ACC112 (cell line): ENCODE measurements at regions not wholly inside any gene's neighbourhood (a gene's known extent, or its start where the extent isn't known, plus 50 kb on each side); places are given as distances from the start of the nearest gene placed in this dataset.

ENCODE experiments used
- H2AFZ ChIP-seq: fragments of 200-600 bp; sonication (generic); one replicate; pipeline ENCODE4 v1.6.0; 2017; ENCODE audit warnings: antibody characterized with exemption, low read length; ENCODE audit not compliant: unreplicated experiment
- H3K27ac ChIP-seq: fragments of 200-600 bp; sonication (generic); 2 replicates; pipeline ENCODE4 v1.5.1; 2014; ENCODE audit warnings: low read depth, mild to moderate bottlenecking, antibody characterized with exemption, low read length, moderate library complexity
- H3K27me3 ChIP-seq: fragments of 200-600 bp; sonication (generic); 2 replicates; pipeline ENCODE4 v1.6.1; 2014; ENCODE audit warnings: mild to moderate bottlenecking, antibody characterized with exemption, low read length, moderate library complexity, mixed read lengths; ENCODE audit not compliant: insufficient read depth
- H3K36me3 ChIP-seq: fragments of 200-600 bp; sonication (generic); 2 replicates; pipeline ENCODE4 v1.6.1; 2016; ENCODE audit warnings: mild to moderate bottlenecking, antibody characterized with exemption, low read length, moderate library complexity, mixed read lengths; ENCODE audit not compliant: insufficient read depth
- H3K4me1 ChIP-seq: fragments of 200-600 bp; sonication (generic); one replicate; pipeline ENCODE4 v1.6.1; 2016; ENCODE audit warnings: low read length, mixed read lengths; ENCODE audit not compliant: insufficient read depth, unreplicated experiment, control insufficient read depth
- H3K4me3 ChIP-seq: fragments of 200-600 bp; sonication (generic); 2 replicates; pipeline ENCODE4 v1.5.1; 2014; ENCODE audit warnings: mild to moderate bottlenecking, low read depth, low read length
- H3K79me2 ChIP-seq: fragments of 200-600 bp; sonication (generic); one replicate; pipeline ENCODE4 v1.6.0; 2016; ENCODE audit warnings: low read length; ENCODE audit not compliant: control insufficient read depth, unreplicated experiment, insufficient read depth

GRCh38 chr5:124924729-124925128 lies 178.3 kb upstream of the ZNF608 start:
- no peaks in the 10 kb centered on the region for H3K4me1 ChIP-seq
- H3K79me2 ChIP-seq: no peaks in the 10 kb centered on the region
- no peaks in the 10 kb centered on the region for H3K27me3 ChIP-seq
- no peaks in the 10 kb centered on the region for H3K36me3 ChIP-seq
- H3K4me3 ChIP-seq: no peak overlapping the region
- no peak overlapping the region for H3K27ac ChIP-seq
- no peak overlapping the region for H2AFZ ChIP-seq

DNA sequence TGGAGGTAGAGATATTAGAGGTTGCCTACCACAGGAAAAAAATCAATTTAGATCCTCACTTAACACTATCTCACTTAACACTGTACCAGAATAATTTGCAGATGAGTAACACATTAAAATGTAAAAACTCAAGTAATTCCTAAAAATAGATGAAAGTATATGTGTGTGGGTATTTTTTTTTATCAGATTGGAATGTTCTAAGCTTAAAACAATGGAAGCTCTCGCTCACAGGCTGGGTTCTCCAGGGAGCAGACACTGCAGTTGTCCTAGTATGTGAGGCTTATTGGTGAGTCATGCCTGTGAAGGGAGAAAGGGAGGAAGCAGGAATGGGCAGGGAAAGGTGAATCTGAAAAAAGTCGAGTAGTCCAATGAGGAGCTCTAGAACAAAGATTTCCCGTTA lies 181.3 kb upstream of the ZNF608 start:
- Histone ChIP-seq H3K79me2 (no peaks in the 10 kb centered on the region), H3K36me3 (no peaks in the 10 kb centered on the region), H3K4me3 (no peak overlapping the region), H2AFZ (no peak overlapping the region), H3K27me3 (no peaks in the 10 kb centered on the region), H3K27ac (no peak overlapping the region), H3K4me1 (no peaks in the 10 kb centered on the region)

DNA sequence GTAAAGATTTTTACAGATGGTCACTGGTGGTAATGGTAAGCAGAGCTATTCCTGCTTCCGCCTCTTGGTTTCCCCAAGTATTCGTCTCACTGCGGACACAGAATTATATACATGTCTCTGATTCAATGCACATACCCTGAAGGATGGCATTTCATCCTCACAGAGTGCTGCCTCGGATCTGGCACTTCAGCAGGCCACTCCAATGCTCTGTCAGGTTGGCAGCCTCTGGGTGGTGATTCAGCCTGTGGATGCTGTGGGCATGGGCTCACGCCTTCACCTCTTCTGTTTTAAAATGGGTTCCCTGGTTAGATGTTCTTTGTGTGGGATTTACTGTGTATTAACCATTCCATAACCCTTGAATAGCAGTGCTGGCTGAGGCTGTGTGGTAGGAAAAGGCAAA lies 182.6 kb upstream of the ZNF608 start:
- H3K27ac ChIP-seq: no peak overlapping the region
- no peaks in the 10 kb centered on the region for H3K79me2 ChIP-seq
- no peak overlapping the region for H3K4me3 ChIP-seq
- no peaks in the 10 kb centered on the region for H3K4me1 ChIP-seq
- no peaks in the 10 kb centered on the region for H3K27me3 ChIP-seq
- H2AFZ ChIP-seq: no peak overlapping the region
- H3K36me3 ChIP-seq: no peaks in the 10 kb centered on the region

DNA sequence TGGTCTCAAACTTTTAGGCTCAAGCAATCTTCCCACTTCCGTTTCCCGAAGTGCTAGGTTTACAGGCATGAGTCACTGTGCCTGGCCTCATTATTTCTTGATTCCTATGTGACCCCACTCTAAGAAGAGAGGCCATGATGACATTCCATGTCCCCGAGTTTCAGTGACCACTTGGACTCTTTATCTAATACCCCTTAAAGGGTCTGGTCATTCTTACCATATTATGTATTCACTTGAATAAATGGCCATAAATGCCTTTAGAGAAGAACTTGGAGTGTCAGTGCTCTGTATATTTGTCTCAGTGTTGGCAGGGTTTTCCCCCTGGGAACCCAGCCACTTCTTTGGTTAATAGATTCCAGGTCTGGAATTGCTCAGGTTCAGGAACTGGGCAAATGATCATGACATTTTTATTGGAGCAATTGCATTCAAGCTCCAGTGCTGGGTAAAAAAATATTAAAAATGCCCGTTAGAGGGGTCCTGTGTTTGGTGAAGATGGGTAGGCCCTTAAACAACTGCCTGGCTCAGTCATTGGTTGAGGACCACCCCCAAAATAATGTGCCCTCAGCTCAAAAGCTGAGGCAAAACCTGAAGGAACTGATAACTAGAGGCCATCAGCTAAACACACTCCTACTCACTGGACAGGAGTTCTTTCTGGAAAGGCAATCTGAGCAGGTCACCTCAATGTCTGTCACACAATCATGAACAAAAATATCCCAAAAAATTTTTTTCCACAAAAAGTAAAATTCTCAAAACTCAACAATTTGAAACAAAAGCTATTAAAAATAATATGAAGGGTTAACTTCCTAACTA lies 186.6 kb upstream of the ZNF608 start:
- H3K4me1 ChIP-seq: no peaks in the 10 kb centered on the region
- no peak overlapping the region for H2AFZ ChIP-seq
- H3K27me3 ChIP-seq: no peaks in the 10 kb centered on the region
- no peaks in the 10 kb centered on the region for H3K79me2 ChIP-seq
- no peaks in the 10 kb centered on the region for H3K36me3 ChIP-seq
- no peak overlapping the region for H3K27ac ChIP-seq
- no peak overlapping the region for H3K4me3 ChIP-seq

DNA sequence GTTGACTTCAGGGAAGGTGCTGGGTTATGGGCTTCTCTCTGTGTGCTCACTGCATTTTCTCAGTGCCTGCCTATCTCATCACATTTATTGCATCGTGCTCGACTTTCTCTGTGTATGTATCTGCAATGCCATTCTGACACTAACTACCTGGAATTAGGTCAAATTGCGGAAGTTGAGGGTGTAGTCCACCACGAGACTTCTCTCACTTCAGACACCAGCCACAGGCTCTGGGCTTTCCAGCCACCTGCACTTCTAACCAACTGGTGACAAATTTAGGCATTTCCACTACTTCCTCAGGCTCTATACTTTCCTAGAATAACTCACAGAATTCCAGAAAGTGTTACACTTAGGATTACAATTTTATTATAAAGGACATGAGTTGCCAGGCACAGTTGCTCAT lies 188.6 kb upstream of the ZNF608 start:
- H3K36me3 ChIP-seq: no peaks in the 10 kb centered on the region
- H3K27me3 ChIP-seq: no peaks in the 10 kb centered on the region
- H3K79me2 ChIP-seq: no peaks in the 10 kb centered on the region
- H3K4me3 ChIP-seq: no peak overlapping the region
- H3K27ac ChIP-seq: no peak overlapping the region
- H2AFZ ChIP-seq: no peak overlapping the region
- H3K4me1 ChIP-seq: no peaks in the 10 kb centered on the region

DNA sequence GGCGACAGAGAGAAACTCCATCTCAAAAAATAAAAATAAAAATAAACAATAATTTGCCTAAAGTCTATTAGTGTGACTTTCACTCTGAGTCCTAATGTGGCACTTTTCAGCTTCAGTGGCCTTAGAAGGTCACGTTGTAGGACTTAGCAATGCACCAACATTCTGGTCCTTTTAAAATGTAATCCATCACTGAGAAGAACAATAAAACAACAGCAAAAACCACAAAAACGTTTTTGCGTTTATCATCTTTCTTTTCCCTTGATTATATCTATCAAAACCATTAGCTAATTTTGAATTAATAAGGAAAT lies 190.1 kb upstream of the ZNF608 start:
- no peaks in the 10 kb centered on the region for H3K79me2 ChIP-seq
- no peaks in the 10 kb centered on the region for H3K36me3 ChIP-seq
- no peaks in the 10 kb centered on the region for H3K4me1 ChIP-seq
- no peak overlapping the region for H3K4me3 ChIP-seq
- H3K27me3 ChIP-seq: no peaks in the 10 kb centered on the region
- H2AFZ ChIP-seq: no peak overlapping the region
- no peak overlapping the region for H3K27ac ChIP-seq

GRCh38 chr5:124941051-124942049 lies 194.9 kb upstream of the ZNF608 start:
- Histone ChIP-seq H3K36me3 (no peaks in the 10 kb centered on the region), H3K4me1 (no peaks in the 10 kb centered on the region), H3K79me2 (no peaks in the 10 kb centered on the region), H2AFZ (no peak overlapping the region), H3K4me3 (no peak overlapping the region), H3K27me3 (no peaks in the 10 kb centered on the region), H3K27ac (no peak overlapping the region)

DNA sequence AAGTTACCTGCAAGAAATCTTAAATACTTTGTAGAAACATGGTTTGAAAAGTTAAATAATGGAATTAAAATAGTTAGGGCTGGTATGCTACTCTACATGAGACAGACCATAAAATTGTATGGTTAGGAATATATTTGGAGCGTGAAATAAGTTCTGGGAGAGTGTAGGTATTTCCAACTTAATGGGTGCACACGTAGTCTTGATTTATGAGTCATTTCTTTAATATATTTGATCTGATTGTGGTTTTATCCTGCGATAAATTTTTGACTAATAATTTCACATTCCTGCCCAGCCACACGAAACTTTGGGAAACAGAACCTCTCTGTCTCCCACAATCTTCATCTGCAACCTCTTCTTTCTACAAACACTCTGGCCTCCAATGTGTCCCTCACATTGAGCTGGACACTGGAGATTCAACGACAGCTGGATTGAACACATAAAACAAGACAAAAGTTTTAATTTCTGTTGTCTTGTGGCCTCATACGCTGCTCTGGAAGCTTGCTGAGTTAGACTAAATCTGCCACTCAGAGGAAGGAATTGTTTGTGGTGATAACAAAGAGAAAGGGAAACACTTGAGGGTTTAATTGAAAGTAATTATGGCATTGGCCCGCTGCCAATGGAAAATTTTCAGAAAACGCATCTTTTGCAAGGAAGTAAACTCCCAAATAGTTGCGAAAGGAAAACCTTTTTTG lies 201.8 kb upstream of the ZNF608 start:
- Histone ChIP-seq H3K4me1 (no peaks in the 10 kb centered on the region), H3K27me3 (no peaks in the 10 kb centered on the region), H3K36me3 (no peaks in the 10 kb centered on the region), H2AFZ (no peak overlapping the region), H3K27ac (no peak overlapping the region), H3K79me2 (no peaks in the 10 kb centered on the region), H3K4me3 (no peak overlapping the region)

DNA sequence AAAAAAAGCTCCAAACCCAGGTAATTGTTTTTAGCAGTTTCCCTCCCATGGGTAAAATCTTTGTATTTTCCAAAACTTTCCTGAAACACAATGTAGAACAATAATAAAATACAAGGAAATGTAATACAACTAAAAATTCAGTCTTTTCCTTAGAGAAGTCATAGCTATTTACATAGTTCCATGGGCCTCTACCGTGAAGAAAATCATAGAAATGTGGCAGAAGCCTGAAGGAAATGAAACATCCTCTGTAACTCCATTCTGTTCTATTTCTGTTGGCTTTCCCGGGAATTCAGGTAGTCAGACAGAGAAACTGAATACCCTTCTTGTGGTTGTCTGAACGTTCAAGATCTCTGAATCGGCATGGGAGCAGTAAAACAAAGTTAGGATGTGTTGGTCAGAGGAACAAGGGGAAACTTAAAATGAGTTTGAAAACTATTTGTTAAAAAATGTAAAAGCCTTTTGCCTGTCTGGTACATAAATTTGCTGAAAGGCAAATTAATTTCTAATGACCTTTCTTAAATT lies 202.4 kb upstream of the ZNF608 start:
- H3K4me1 ChIP-seq: no peaks in the 10 kb centered on the region
- H3K27ac ChIP-seq: no peak overlapping the region
- H3K27me3 ChIP-seq: no peaks in the 10 kb centered on the region
- H3K4me3 ChIP-seq: no peak overlapping the region
- H3K79me2 ChIP-seq: no peaks in the 10 kb centered on the region
- no peaks in the 10 kb centered on the region for H3K36me3 ChIP-seq
- no peak overlapping the region for H2AFZ ChIP-seq

- no peaks in the 10 kb centered on the region for H3K4me1 ChIP-seq
- H3K27me3 ChIP-seq: no peaks in the 10 kb centered on the region
- no peak overlapping the region for H2AFZ ChIP-seq
- no peaks in the 10 kb centered on the region for H3K79me2 ChIP-seq
- H3K27ac ChIP-seq: no peak overlapping the region
- no peak overlapping the region for H3K4me3 ChIP-seq
- no peaks in the 10 kb centered on the region for H3K36me3 ChIP-seq
Measured at GRCh38 chr5:124949862-124950261, 203.4 kb upstream of the ZNF608 start.
